HFF-Myc (cell line): ENCODE measurements at regions not wholly inside any gene's neighbourhood (a gene's known extent, or its start where the extent isn't known, plus 50 kb on each side); places are given as distances from the start of the nearest gene placed in this dataset.
"Not testable (repeated sequence)": the region's sequence is repeated elsewhere in the genome, so short reads cannot be mapped to it uniquely, and the experiment has no call there.

Experiments
- DNase-seq: peaks from one replicate; pipeline ENCODE4 v3.0.0-alpha.2; 2011; ENCODE audit warnings: low read depth; ENCODE audit errors: extremely low read depth
- H3K4me3 ChIP-seq: replicated peaks from 2 replicates; pipeline ENCODE4 v1.5.1; 2011; ENCODE audit warnings: low read depth, mild to moderate bottlenecking, control low read depth, low read length
- CTCF ChIP-seq: IDR thresholded peaks from 2 replicates; pipeline ENCODE4 v1.5.1; 2012; ENCODE audit warnings: mild to moderate bottlenecking, low read depth, low read length, control low read depth; ENCODE audit errors: missing control alignments

- no peak for DNase-seq
- no peak overlapping the region for H3K4me3 ChIP-seq
- no peak for TF ChIP-seq CTCF
Observed at GRCh38 chr6:101181006-101181405, 212.5 kb upstream of the GRIK2 start.

GRCh38 chr6:101188285-101188798 lies 205.2 kb upstream of the GRIK2 start:
- DNase-seq, H3K4me3 ChIP-seq: not testable (repeated sequence)

DNA sequence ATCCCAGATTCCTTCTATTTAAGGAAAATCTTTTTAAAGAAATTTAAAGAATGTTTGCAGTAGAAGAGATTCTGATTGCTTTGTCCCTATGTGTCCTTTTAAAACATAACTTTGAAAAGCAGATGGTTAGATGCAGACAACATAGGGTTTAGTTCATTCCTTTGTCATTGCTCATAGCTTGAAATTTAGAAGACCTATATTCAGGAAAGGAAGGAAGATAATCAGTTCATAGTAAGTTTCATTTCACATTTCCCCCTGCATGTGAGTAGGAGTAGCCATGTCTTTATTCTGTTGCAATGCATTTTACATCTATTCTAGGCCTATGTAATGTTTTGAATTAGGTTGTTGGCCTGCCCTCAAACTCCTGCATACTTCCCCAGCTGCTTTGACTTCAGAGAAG lies 197.9 kb upstream of the GRIK2 start:
- DNase-seq, result peak; percentile 25
- no peak overlapping the region for H3K4me3 ChIP-seq
- no peak for TF ChIP-seq CTCF

GRCh38 chr6:101199441-101199840 lies 194.1 kb upstream of the GRIK2 start:
- H3K4me3 ChIP-seq, result no peak overlapping the region
- TF ChIP-seq CTCF, result no peak
- DNase-seq, result no peak

DNA sequence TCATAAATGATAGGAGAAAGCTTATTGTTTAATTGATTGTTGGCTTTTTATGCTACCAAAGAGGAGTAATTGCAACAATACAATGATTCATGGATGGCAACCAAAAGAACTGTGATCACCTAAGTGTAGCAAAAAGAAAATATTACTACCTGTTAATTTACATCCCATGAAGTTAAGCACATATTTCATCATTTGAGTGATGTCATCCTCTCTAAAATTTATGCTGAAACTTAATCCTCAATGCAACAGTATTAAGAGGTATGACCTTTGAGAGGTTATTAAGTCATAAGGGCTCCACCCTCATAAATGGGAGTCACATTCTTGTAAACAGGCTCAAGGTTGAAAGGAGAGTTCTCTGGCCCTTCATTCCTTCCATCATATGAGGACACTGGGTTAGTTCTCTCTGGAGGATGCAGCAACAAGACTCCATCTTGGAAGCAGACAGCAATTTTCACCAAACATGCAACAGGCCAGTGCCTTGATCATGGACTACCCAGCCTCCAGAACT lies 190.6 kb upstream of the GRIK2 start:
- no peak for DNase-seq
- H3K4me3 ChIP-seq, result no peak overlapping the region
- no peak for TF ChIP-seq CTCF

GRCh38 chr6:101203664-101204063 lies 189.8 kb upstream of the GRIK2 start:
- no peak overlapping the region for H3K4me3 ChIP-seq
- TF ChIP-seq CTCF, result no peak
- DNase-seq, result no peak

DNA sequence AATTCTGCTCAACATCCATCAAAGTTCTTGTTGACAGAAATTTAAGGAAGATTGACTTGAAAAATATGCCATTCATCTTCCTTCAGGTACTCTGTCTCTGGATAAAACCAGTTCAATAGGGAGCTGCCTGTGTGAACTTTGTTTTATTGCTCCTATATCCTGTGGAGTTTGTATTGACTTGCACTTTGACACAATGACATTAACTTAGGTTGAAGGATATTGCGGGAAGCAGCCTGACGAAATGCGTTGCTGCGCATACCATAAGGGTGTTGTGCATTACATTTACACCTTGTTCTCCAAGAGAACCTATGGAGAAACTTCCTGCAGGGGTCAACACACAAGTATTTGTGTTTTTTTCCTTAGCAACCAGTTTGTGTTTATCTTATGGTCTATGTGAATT lies 185.4 kb upstream of the GRIK2 start:
- TF ChIP-seq CTCF, result no peak
- no peak for DNase-seq
- H3K4me3 ChIP-seq, result no peak overlapping the region
